ENCODE measurements at regions not wholly inside any gene's neighbourhood (a gene's known extent, or its start where the extent isn't known, plus 50 kb on each side); places are given as distances from the start of the nearest gene placed in this dataset.

DNA sequence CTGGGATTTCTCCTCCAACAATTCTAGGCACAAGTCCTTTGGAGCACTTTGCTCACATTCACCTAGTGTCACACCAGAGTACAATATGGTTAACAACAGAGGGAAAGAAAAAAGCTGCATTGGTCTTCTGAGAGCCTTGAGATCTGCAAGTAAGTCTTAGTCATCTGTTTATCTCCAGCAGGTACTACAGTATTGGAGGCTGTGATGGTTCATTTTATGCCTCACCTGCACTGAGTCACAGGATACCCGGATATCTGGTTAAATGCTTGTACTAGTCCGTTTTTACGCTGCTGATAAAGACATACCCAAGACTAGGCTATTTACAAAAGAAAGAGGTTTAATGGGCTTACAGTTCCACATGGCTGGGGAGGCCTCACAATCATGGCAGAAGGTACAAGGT, 525.0 kb downstream of the NR2F1-AS1 start:
- TF ChIP-seq, protein P1, sequence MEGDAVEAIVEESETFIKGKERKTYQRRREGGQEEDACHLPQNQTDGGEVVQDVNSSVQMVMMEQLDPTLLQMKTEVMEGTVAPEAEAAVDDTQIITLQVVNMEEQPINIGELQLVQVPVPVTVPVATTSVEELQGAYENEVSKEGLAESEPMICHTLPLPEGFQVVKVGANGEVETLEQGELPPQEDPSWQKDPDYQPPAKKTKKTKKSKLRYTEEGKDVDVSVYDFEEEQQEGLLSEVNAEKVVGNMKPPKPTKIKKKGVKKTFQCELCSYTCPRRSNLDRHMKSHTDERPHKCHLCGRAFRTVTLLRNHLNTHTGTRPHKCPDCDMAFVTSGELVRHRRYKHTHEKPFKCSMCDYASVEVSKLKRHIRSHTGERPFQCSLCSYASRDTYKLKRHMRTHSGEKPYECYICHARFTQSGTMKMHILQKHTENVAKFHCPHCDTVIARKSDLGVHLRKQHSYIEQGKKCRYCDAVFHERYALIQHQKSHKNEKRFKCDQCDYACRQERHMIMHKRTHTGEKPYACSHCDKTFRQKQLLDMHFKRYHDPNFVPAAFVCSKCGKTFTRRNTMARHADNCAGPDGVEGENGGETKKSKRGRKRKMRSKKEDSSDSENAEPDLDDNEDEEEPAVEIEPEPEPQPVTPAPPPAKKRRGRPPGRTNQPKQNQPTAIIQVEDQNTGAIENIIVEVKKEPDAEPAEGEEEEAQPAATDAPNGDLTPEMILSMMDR (IDR thresholded peaks at IDR 0.05), result no peak
- TF ChIP-seq EP300 (IDR thresholded peaks at IDR 0.05; ENCODE audit: low read depth) (no peak), POLR2AphosphoS5 (IDR thresholded peaks at IDR 0.05) (no peak), POLR2A (IDR thresholded peaks at IDR 0.05) (no peak)
